Mammary epithelial cell (primary cell): ENCODE measurements at regions not wholly inside any gene's neighbourhood (a gene's known extent, or its start where the extent isn't known, plus 50 kb on each side); places are given as distances from the start of the nearest gene placed in this dataset.

Experiments
- EZH2 ChIP-seq: IDR thresholded peaks from 2 replicates; pipeline ENCODE4 v1.6.1; 2012; ENCODE audit warnings: low read length, inconsistent platforms, borderline replicate concordance
- TF ChIP-seq, protein P1 (sequence below), 2 donors: IDR thresholded peaks in 1 of 2; conservative IDR thresholded peaks in 1 of 2; 2 replicates each; pipeline ENCODE4 v1.5.1; 2011 to 2012; ENCODE audit warnings: inconsistent platforms in 2 of 2, low read length in 2 of 2, mild to moderate bottlenecking in 2 of 2, control low read depth in 1 of 2, low read depth in 1 of 2; ENCODE audit not compliant: insufficient read depth in 1 of 2; ENCODE audit errors: extremely low read depth in 1 of 2

DNA sequence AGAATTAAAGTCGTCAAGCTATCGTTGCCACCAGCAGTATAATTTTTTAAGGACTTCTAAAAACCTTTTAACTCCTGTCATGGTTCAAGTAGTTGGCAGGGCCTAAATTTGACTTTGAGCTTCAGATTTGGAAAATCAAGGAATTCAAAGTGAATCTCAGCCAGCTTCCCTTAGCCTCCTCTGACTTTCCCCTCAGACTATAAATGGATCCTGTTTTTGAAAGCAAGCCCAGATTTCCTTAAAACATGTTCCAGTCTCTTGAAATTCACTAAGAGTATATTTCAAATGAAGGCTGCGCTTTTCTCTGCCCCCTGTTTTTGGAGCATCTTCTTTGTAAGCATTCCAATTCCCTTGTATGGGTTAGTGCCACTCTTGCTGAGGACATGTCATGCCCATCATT, 101.8 kb upstream of the CDH8 start:
- TF ChIP-seq, protein P1, sequence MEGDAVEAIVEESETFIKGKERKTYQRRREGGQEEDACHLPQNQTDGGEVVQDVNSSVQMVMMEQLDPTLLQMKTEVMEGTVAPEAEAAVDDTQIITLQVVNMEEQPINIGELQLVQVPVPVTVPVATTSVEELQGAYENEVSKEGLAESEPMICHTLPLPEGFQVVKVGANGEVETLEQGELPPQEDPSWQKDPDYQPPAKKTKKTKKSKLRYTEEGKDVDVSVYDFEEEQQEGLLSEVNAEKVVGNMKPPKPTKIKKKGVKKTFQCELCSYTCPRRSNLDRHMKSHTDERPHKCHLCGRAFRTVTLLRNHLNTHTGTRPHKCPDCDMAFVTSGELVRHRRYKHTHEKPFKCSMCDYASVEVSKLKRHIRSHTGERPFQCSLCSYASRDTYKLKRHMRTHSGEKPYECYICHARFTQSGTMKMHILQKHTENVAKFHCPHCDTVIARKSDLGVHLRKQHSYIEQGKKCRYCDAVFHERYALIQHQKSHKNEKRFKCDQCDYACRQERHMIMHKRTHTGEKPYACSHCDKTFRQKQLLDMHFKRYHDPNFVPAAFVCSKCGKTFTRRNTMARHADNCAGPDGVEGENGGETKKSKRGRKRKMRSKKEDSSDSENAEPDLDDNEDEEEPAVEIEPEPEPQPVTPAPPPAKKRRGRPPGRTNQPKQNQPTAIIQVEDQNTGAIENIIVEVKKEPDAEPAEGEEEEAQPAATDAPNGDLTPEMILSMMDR (conservative IDR thresholded peaks at IDR 0.05 in 1 of 2, IDR thresholded peaks at IDR 0.05 in 1 of 2; ENCODE audit: extremely low read depth in 1 of 2, insufficient read depth in 1 of 2, low read depth in 1 of 2, low read length in 2 of 2): no peak
- TF ChIP-seq EZH2: no peak
